ENCODE measurements at regions not wholly inside any gene's neighbourhood (a gene's known extent, or its start where the extent isn't known, plus 50 kb on each side); places are given as distances from the start of the nearest gene placed in this dataset.
A peak's percentile ranks its signal among the peaks of the same experiment; 100 is the strongest.
"Not testable (repeated sequence)": the region's sequence is repeated elsewhere in the genome, so short reads cannot be mapped to it uniquely, and the experiment has no call there.

DNA sequence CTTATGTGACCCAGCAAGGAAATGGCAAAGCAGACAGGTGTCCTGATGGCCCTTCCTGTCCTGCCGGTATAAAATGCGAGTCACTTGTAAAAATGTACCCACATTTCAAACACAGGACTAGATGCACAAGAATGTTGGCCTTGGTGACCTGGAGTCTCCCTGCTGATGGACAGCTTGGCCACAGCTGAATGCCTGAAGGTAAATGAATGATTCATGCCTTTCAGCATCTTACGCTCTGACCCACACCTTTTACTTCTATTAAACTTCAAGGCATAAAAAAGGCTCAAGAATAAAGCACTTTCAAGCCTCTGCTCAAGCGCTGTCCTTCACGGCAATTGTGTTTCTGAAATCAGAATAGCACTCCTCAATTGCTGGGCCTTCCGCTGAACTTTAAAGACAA is 228.0 kb upstream of the SLCO3A1 start:
- no peak for DNase-seq

DNA sequence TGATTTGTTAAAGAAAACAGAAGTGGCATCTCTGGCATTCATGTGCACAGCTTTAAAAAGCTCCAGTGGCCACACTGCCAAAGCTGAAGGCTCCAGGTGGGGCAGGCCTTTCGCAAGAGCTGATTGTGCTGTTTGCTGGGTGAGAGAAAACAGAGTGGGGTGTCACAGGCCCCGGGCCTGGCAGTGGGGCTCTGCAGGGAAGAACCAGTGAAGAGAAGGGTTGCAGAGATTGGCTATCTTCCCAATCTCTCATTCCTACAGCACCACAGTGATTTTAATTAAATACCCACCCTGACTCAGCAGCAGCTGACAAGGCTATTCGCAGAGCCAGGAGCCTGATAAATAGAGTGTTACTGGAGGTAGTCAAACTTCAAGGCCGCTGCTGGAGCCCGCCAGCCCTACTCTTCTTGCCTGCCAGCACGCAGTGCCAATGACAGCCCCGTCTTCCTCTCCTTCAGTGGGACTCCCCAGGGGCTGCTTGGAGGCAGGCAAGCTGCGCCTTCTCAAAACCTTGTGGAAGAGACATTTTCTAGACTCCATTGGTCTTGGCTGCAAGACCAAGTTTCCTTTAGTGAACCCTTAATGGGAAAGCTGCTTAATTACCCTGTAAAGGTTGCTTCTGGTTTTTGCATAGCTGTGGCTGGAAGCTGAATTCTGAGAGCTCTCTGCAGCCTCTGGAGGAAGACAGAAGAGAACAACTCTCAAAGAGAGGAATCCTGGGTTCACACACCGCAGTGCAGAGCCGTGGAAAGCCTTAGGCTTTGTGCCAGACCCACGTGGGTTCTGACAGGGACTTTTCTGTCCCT is 225.8 kb upstream of the SLCO3A1 start:
- no peak for DNase-seq

DNA sequence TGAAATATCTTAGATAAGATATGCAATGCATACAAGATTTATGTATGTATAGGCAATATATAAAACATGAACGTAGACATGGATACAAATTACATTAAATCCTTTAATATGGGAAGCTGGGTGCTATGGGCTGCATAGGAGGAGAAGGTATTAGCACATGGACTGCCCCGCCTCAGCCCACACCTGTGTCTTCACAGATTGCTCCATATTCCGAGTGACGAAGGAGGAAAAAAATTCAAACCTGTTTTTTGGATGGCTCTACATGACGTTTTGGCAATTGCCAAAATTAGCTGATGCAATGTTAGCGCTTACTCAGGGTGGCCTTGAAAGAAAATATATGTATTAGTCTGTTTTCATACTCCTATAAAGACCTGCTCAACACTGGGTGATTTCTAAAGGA is 223.4 kb upstream of the SLCO3A1 start:
- DNase-seq: no peak

DNA sequence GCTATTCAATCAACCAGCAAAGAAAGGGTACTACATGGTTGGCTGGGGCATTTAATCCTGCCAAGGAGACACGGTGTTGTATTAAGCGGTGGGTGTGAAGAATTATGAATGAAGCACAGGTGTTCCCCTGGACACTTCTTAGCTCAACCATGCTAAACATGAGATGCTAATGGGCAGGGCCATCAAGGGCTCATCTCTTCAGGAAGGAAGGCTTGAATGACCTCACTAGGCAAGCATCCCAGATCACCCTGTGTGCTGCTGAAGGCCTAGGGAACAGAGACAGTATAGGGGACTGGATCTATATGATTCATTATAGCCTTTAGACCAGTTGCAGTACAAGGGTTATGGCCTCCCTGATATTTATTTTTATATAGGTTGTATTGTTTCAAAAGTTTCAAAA is 221.3 kb upstream of the SLCO3A1 start:
- no peak for DNase-seq

DNA sequence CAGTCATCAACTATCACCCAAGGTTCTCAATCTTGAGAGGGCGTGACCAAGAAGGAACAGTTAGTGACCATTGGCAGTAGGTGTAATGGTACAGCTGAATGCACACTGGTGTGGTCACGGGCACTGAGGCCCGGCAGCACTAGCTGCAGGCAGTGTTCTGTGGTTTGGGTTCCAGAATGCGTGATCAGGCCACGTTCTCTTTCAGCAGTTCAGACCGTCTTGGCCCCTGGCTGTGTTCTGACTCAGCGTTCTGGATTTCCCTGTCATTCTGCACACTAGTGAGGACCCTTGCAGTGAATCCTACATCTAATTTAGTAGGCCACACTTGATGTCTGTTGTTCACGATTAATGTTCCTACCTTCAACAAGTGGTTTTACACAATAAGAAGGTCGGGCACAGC is 220.5 kb upstream of the SLCO3A1 start:
- DNase-seq: no peak

DNA sequence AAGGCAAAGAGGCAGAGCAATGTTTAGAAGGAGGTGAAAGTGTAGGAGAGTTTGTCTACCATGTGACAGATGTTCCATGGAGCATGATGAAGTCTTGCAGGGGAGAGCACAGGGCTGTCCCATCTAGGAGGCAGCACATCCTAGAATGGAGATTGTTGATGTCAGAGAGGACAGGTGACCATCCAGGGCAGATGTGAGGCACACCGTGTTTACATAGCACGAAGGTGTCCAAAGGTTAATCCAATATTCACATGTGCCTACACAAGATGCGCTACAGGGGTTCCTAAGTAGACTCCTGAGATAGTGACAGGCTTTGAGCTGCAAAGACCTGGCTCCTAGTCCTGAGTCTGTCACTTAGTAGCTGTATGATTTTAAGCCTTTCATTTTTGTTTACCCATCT is 219.3 kb upstream of the SLCO3A1 start:
- no peak for DNase-seq

DNA sequence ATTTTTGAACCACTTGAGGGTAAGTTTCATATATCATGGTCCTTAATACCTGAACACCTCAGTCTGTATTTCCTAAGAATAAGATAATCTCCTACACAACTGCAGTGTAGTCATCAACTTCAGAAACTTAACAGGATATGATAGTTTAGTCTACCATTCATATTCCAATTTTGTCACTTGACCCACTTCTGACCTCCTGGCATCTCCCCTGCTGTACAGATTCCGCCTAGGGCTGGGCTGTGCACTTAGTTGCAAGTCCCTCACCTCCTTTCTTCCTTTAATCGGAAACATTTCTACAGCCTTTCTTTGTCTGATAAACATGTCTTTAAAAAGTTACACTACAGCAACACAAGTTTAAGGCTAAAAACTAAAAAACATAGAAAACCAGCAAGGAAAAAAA is 218.4 kb upstream of the SLCO3A1 start:
- DNase-seq: no peak

DNA sequence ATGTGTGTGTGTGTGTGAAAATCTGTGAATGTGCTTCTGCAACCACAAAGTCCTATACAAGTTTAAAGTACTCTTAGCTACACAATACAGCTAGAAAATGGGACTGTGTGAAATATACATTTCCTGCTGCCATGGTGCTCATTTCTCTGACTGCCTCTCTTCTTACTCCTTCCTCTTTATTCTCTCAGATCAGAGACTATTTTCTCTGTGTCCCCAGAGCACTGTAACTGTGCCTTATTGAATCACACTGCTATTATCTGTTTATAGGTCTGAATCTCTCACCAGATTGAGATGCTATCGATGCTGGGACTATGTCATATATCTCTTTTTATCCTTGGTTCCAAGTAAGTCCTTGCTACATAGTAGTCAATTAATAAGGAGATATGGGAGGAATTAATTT is 217.9 kb upstream of the SLCO3A1 start:
- DNase-seq: no peak

DNA sequence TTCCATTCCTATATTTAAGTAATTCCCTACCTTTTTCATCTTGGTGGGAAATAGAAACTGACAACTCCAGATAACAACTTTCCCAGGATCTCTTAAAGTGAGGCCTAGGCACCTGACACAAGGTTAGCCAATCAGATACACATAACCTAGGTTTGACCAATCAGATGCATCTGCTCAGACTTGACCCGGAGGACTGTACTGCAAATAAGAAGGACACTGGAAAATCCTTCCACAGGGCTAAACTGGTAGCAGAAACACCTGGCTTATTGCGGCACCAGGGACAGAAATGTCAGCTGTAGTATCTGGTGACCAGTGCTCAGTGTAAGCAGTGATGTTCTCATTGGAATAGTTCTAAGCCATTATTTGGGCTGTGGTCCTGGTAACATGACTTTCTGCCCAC is 204.5 kb upstream of the SLCO3A1 start:
- DNase-seq: no peak

DNA sequence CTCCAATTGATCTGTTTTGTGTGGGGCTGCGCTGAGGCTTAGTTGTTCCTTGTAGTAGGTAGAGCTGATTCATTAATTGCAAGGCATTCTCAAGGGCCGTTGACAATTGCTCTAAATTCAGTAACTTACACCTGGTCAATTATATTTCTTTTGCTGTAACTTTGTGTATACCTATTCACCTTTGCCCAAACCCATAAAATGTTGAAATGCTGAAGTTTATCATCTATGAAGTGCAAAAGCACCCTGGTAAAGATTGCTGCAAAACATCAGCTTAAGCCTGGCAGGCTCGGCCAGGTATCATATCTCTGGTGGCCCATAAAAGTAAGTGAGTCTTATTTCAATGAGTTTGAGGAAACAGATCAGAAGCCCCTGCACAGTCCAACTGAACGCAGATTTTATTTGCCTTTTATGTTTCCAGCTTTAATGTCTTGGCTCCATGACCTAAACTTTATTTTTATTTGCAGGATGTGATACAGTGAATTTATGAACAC is 203.6 kb upstream of the SLCO3A1 start:
- no peak for DNase-seq

DNA sequence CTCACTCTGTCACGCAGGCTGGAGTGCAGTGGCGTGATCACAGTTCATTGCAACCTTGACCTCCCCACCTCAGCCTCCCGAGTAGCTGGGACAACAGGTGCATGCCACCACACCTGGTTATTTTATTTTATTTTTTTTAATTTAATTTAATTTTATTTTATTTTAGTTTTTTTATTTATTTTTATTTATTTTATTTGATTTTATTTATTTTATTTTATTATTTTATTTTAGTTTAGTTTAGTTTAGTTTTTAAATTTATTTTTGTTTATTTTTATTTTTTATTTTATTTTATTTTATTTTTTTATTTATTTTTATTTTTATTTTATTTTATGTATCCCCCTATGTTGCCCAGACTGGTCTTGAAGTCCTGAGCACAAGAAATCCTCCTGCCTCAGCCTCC is 202.3 kb upstream of the SLCO3A1 start:
- DNase-seq: no peak

DNA sequence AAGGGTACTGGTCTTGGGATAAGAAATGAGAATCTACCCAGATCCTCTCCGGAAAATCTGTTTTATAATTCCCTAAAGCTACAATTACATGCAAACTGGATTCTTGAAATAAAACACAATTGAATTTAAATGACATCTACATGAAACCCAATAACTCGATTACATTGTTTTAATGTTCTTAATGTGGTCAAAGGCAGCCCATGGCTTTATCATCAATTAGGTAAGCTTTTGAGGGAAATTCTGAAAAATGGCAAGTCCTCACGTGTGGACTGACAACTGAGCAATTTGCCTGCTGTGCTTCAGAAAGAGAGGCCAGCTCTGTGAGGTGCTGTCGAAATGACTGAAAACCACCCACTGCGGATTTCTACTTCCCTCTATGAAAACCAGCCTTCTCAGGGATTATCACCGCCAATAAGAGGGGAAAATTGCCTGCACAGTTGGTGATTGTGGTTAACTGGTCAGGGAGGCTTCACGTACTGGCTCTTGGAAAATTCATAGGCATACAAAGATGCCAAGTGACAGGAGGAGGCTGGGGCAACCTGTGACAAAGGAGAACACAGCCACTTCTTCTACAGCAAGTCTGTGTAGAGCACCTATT is 200.8 kb upstream of the SLCO3A1 start:
- DNase-seq: peak in 3 of 4 experiments; percentile 13 to 37 (median 24)

DNA sequence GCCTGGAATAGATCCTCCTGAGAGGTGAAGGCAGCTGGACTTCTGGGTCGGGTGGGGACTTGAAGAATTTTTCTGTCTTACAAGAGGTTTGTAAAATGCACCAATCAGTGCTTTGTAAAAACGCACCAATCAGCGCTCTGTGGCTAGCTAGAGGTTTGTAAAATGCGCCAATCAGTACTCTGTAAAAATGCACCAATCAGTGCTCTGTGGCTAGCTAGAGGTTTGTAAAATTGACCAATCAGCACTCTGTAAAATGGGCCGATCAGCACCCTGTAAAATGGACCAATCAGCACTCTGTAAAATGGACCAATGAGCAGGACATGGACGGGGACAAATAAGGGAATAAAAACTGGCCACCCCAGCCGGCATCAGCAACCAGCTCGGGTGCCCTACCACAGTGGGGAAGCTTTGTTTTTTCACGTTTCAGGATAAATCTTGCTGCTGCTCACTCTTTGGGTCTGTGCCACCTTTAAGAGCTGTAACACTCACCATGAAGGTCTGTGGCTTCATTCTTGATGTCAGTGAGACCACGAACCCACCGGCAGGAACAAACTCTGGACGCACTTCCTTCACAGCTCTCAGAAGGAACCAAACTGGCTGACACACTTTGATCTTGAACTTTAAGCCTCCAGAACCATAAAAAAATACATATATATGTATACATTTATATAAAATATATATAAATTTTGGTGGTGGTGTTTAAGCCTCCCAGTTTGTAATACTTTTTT is 197.8 kb upstream of the SLCO3A1 start:
- DNase-seq: not testable (repeated sequence)

DNA sequence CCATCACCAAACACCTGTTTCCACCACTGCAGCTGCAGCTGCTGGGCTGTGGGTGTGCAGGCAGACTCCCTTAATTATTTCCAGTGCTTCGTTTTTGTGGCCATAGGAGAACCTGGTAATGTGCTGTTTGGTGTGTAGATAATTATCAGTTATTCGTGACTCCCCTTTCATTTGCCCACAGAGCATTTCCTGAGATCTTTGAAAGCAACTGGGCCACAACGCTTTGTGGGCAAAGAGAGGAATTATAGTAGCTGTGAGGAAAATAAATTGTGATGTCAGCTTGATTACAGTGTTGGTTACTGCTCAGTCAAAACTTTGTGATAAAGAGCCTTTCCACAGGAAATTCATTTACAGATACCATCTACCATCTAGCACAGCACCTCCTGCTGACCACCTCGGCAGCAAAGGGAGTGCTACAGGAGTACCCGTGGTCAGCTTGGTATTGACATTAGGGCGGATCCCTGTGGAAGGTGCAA is 193.3 kb upstream of the SLCO3A1 start:
- DNase-seq: no peak

DNA sequence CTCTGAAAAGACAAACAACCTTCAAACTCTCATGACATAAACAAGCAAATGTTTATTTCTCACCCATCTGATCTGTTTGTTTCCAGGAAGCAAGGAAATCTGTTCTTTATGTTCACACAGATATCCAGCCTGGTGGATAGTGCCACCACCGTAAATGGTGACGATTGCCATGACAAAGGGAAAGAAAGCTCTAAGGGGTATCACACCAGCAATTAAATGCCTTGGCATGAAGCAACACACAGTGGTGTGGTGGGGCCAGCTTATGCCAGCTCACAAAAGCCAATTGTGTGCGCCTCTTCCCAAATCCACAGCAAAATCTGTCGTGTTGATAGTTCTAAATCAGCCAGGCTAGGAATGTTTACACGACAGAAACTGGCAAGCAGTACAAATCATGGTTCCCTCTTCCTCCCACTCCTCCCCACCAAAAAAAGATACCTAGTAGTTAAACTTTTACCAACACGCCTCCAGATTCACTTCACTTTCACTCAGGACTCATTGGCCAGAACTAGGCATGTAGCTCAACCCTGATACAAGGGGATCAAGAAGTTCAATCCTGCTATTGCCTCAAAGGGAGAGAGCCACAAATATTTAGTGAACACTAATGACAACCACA is 189.2 kb upstream of the SLCO3A1 start:
- DNase-seq: no peak

DNA sequence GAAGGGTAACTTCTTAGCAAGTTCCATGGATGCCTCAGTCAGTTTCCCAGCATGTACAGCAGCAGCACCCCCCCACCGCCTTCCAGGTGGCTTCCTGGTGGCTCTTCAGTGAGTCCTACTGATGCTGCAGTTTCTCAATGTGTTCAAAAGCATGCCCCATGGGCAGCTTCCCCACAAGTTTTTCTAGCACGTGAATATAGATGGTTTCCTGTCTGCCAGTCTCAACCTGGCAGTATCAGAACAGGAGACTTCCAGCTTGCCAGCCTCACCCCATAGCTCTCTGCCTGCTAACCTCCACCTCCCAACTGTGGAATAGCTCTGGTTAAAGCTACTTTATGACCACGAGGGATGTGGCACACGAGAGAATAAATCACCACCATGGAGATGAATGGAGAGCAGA is 188.3 kb upstream of the SLCO3A1 start:
- no peak for DNase-seq

DNA sequence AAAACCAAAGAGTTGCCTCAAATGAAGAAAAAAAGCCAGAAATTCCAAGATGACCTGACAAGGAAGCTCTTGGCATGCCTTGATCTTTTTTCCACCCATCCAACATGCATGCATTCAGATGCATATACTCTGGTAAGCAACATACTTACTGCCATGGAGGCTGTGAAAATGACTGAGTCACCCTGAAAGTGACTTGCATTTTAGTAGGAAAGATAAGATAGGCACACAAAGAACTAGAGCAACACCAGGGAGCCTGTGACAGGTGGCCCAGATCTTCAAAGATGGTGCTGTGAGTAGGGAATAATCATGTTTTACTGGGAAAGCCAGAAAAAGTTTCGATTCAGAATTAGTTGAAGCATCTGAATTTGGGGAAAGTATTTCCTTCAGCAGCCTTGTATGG is 185.1 kb upstream of the SLCO3A1 start:
- DNase-seq: no peak

DNA sequence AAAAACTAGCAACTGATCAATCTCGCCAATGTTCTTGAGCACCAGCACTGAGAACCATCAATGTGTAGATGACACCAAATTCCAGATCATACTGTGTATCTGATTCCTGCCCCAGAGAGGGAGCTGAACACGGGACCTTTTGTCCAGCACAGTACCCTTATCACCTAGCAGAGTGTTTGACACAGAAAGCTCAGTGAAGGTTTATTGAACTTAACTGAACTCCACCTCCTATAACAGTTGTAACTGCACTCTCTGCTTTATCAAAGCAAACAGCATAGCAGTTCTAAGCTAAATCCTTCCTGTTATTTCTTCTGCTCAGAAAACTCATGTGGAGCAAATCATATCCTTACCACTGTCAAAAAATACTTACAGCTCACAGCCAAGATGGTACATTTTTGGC is 183.4 kb upstream of the SLCO3A1 start:
- no peak for DNase-seq

DNA sequence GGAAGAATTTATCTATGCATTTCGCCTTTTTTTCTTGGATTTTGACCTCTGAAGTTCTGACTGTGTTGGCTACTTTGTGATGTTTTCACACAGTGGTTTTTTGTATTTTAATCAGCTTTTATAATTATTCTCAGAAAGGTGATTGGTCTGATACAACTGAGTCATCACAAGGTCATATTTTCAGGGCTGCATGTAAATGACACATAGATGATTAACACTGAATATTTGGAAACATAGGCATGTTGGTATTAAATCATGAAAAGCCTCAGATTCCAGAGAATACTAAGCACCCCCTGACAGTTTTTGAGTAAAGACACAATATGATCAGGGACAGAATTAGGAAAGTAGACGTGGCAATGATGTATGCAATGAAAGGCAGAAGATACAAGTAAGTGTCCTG is 175.5 kb upstream of the SLCO3A1 start:
- no peak for DNase-seq

DNA sequence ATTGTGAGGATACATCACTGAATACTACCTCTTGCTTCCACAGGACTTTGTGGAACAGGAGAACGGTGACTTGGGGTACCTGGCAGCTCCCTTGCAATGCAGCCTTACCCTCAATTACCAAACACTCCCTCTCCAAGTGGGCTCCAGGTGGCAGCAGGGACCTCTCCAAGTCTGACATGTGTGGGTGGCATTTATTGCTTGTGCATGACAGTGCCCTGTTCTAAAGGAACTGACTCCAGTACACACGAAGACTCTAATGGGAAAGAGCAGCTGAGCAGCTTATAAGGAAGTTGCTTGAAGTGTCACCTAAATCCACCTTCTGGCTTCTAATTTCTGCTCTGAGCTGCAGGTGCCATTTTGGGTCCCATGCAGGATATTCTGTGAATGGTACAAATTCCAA is 174.1 kb upstream of the SLCO3A1 start:
- peak in 1 of 4 experiments; percentile 5 for DNase-seq

DNA sequence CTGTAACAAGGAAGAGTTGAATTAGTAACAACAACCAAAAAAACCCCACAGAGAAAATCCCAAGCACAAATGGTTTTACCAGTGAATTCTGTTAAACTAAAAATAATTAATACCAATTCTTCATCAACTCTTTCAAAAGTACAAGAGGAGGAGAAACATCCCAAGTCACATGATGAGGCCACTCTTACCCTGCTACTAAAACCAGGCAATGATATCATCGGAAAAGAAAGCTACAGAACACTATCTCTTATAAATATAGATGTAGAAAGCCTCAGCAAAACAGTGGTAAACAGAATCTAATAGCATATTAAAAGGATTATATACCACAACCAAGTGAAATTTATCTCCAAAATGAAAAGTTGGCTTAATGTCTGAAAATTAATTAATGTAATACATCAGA is 168.1 kb upstream of the SLCO3A1 start:
- no peak for DNase-seq

DNA sequence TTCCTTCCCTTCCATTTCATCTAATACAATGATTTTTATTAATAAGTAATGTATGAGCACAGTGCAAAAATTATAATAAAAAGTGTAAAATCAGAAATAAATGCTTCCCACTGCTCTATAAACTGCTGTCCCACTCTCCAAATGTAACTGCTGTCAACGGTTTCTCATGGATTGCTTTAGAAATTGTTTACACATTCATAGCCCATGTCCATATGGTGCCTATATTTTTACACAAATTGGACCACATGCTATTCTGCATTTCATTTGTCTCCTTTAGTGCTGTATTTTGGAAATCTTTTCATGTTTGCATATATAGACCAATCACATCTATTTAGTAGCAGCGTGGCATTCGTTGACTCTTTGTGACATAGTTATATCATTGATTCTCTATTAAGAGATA is 164.7 kb upstream of the SLCO3A1 start:
- no peak for DNase-seq

DNA sequence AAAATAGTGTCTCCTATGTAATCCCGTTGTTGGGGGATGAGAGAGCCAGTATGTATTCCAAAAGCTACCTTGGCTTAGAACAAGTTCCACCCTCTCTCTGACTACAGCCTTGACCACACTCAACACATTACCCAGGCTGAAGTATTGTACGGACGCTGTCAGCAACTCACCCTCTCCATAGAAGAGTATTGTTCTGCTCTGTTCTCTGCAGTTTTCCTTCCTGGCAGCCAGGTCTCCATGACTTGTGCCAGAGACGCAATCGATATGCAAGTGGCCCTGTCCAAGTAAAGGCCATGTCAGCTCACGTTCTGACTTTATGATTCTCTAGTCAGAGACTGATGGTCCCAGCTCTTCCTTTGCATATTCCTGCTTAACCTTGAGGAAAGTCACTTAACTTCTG is 164.1 kb upstream of the SLCO3A1 start:
- DNase-seq: no peak

All from suppressor macrophage (primary cell).